HEK293 (cell line): ENCODE measurements at regions not wholly inside any gene's neighbourhood (a gene's known extent, or its start where the extent isn't known, plus 50 kb on each side); places are given as distances from the start of the nearest gene placed in this dataset.

Experiments
- CTCF ChIA-PET: fragments of 350-600 bp; formaldehyde crosslinking; extraction: SDS; loops from one replicate; lab custom pipeline; 2021; ENCODE audit warnings: antibody characterized with exemption; lab: Yijun Ruan, JAX
- POLR2A ChIA-PET: fragments of 300-600 bp; formaldehyde crosslinking; extraction: SDS; loops from one replicate; lab custom pipeline; 2020; ENCODE audit warnings: antibody characterized with exemption, inconsistent platforms; lab: Yijun Ruan, JAX
- H3K27ac ChIP-seq: fragments of 200-500 bp; sonication (Bioruptor generic); 2 replicates; pipeline ENCODE4 v1.5.1; 2014; ENCODE audit warnings: low read depth, low read length, control low read depth, inconsistent platforms; ENCODE audit errors: extremely low read depth
- H3K36me3 ChIP-seq, 2 experiments: fragments of 200-500 bp in 1 of 2; sonication (Bioruptor generic) in 1 of 2; 1 replicate in 1 of 2; 2 replicates in 1 of 2; pipeline ENCODE4 v1.5.1; 2014 to 2017; ENCODE audit warnings: inconsistent platforms in 2 of 2, low read length in 2 of 2; ENCODE audit not compliant: control insufficient read depth in 2 of 2, insufficient read depth in 1 of 2
- H3K4me1 ChIP-seq: fragments of 200-500 bp; sonication (Bioruptor generic); 2 replicates; pipeline ENCODE4 v1.5.1; 2014; ENCODE audit warnings: mild to moderate bottlenecking, low read length, inconsistent platforms; ENCODE audit not compliant: control insufficient read depth, insufficient read depth
- H3K4me3 ChIP-seq: 2 replicates; pipeline ENCODE4 v1.5.1; 2011; ENCODE audit warnings: low read depth, mild to moderate bottlenecking, control low read depth, low read length, moderate library complexity
- H3K9me3 ChIP-seq: fragments of 200-500 bp; sonication (Bioruptor generic); 2 replicates; pipeline ENCODE4 v1.5.1; 2014; ENCODE audit warnings: low read depth, low read length, inconsistent platforms; ENCODE audit not compliant: control insufficient read depth, insufficient read depth
- FEZF1 ChIP-seq: fragments of 450-650 bp; formaldehyde crosslinking; IDR thresholded peaks from 2 replicates; pipeline ENCODE4 v1.5.1; 2016; ENCODE audit warnings: missing biosample characterization, missing genetic modification characterization
- KLF1 ChIP-seq: fragments of 450-650 bp; formaldehyde crosslinking; IDR thresholded peaks from 2 replicates; pipeline ENCODE4 v1.5.1; 2016; ENCODE audit warnings: missing biosample characterization, missing genetic modification characterization
- KLF8 ChIP-seq: fragments of 450-650 bp; formaldehyde crosslinking; IDR thresholded peaks from 2 replicates; pipeline ENCODE4 v1.5.1; 2016; ENCODE audit warnings: missing biosample characterization, missing genetic modification characterization
- PRDM4 ChIP-seq: fragments of 450-650 bp; formaldehyde crosslinking; IDR thresholded peaks from 2 replicates; pipeline ENCODE4 v1.5.1; 2017; ENCODE audit warnings: missing biosample characterization, missing genetic modification characterization
- RBAK ChIP-seq: fragments of 450-650 bp; formaldehyde crosslinking; IDR thresholded peaks from 2 replicates; pipeline ENCODE4 v1.5.1; 2016; ENCODE audit warnings: missing biosample characterization, missing genetic modification characterization
- SALL2 ChIP-seq: fragments of 450-650 bp; formaldehyde crosslinking; IDR thresholded peaks from 2 replicates; pipeline ENCODE4 v1.5.0; 2017; ENCODE audit warnings: missing biosample characterization, mild to moderate bottlenecking, missing genetic modification characterization, borderline replicate concordance
- SETDB1 ChIP-seq: IDR thresholded peaks from one replicate; pipeline ENCODE4 v1.6.1; 2017; ENCODE audit warnings: mild to moderate bottlenecking, low read length, moderate library complexity, mixed read lengths; ENCODE audit not compliant: insufficient read length
- ZBTB17 ChIP-seq: fragments of 450-650 bp; formaldehyde crosslinking; IDR thresholded peaks from 2 replicates; pipeline ENCODE4 v1.5.1; 2016; ENCODE audit warnings: missing biosample characterization, missing genetic modification characterization
- ZBTB49 ChIP-seq: fragments of 450-650 bp; formaldehyde crosslinking; IDR thresholded peaks from 2 replicates; pipeline ENCODE4 v1.5.1; 2016; ENCODE audit warnings: missing biosample characterization, missing genetic modification characterization, low read depth
- ZNF146 ChIP-seq: fragments of 450-650 bp; formaldehyde crosslinking; IDR thresholded peaks from 2 replicates; pipeline ENCODE4 v1.5.1; 2016; ENCODE audit warnings: missing biosample characterization, missing genetic modification characterization
- ZNF148 ChIP-seq: fragments of 450-650 bp; formaldehyde crosslinking; IDR thresholded peaks from 2 replicates; pipeline ENCODE4 v1.5.0; 2017; ENCODE audit warnings: missing biosample characterization, missing genetic modification characterization, borderline replicate concordance
- ZNF214 ChIP-seq: fragments of 450-650 bp; formaldehyde crosslinking; IDR thresholded peaks from 2 replicates; pipeline ENCODE4 v1.5.1; 2017; ENCODE audit warnings: missing biosample characterization, mild to moderate bottlenecking, missing genetic modification characterization, borderline replicate concordance
- ZNF223 ChIP-seq: fragments of 450-650 bp; formaldehyde crosslinking; IDR thresholded peaks from 2 replicates; pipeline ENCODE4 v1.5.1; 2016; ENCODE audit warnings: missing biosample characterization, missing genetic modification characterization
- ZNF266 ChIP-seq: fragments of 450-650 bp; formaldehyde crosslinking; IDR thresholded peaks from 2 replicates; pipeline ENCODE4 v1.5.1; 2016; ENCODE audit warnings: missing biosample characterization, missing genetic modification characterization, low read depth
- ZNF416 ChIP-seq: fragments of 450-650 bp; formaldehyde crosslinking; IDR thresholded peaks from 2 replicates; pipeline ENCODE4 v1.5.1; 2016; ENCODE audit warnings: missing biosample characterization, missing genetic modification characterization
- ZNF510 ChIP-seq: fragments of 450-650 bp; formaldehyde crosslinking; IDR thresholded peaks from 2 replicates; pipeline ENCODE4 v1.5.1; 2018; ENCODE audit warnings: mild to moderate bottlenecking, missing genetic modification characterization, missing biosample characterization; ENCODE audit not compliant: insufficient replicate concordance
- ZNF518A ChIP-seq: fragments of 450-650 bp; formaldehyde crosslinking; conservative IDR thresholded peaks from 2 replicates; pipeline ENCODE4 v1.5.1; 2016; ENCODE audit warnings: low read depth, missing biosample characterization, missing genetic modification characterization
- ZNF624 ChIP-seq: fragments of 450-650 bp; formaldehyde crosslinking; IDR thresholded peaks from 2 replicates; pipeline ENCODE4 v1.5.1; 2017; ENCODE audit warnings: missing biosample characterization, missing genetic modification characterization
- ZNF677 ChIP-seq: fragments of 450-650 bp; IDR thresholded peaks from 2 replicates; pipeline ENCODE4 v1.5.0; 2018; ENCODE audit warnings: missing biosample characterization, mild to moderate bottlenecking, missing genetic modification characterization, moderate library complexity
- ZNF768 ChIP-seq: fragments of 450-650 bp; formaldehyde crosslinking; IDR thresholded peaks from 2 replicates; pipeline ENCODE4 v1.5.1; 2018; ENCODE audit warnings: missing biosample characterization, mild to moderate bottlenecking, missing genetic modification characterization
- ZNF785 ChIP-seq: fragments of 450-650 bp; formaldehyde crosslinking; IDR thresholded peaks from 2 replicates; pipeline ENCODE4 v1.5.1; 2016; ENCODE audit warnings: missing biosample characterization, missing genetic modification characterization
- ZNF792 ChIP-seq: fragments of 450-650 bp; formaldehyde crosslinking; IDR thresholded peaks from 2 replicates; pipeline ENCODE4 v1.5.1; 2016; ENCODE audit warnings: missing biosample characterization, missing genetic modification characterization
- ZSCAN16 ChIP-seq: fragments of 450-650 bp; formaldehyde crosslinking; IDR thresholded peaks from 2 replicates; pipeline ENCODE4 v1.5.1; 2016; ENCODE audit warnings: missing biosample characterization, missing genetic modification characterization
- ZSCAN23 ChIP-seq: fragments of 450-650 bp; formaldehyde crosslinking; IDR thresholded peaks from 2 replicates; pipeline ENCODE4 v1.5.1; 2016; ENCODE audit warnings: missing biosample characterization, missing genetic modification characterization

- no peaks in the 10 kb centered on the region for H3K9me3 ChIP-seq
- H3K4me1 ChIP-seq, result no peaks in the 10 kb centered on the region
- CTCF ChIA-PET, result interaction anchor here (0.6 kb wide), 1 partner anchor 1102 kb away, joined by 3 read pairs; no protein-coding TSS in a partner anchor
- no peak for TF ChIP-seq ZNF768
- TF ChIP-seq KLF1 (tag by site-specific recombination), result no peak
- TF ChIP-seq ZNF792 (tag by site-specific recombination), result no peak
- TF ChIP-seq ZNF146 (tag by site-specific recombination), result no peak
- TF ChIP-seq FEZF1 (tag by site-specific recombination), result no peak
- TF ChIP-seq ZBTB49 (tag by site-specific recombination), result no peak
- no peak overlapping the region for H3K4me3 ChIP-seq
- POLR2A ChIA-PET, result no interaction called here
- no peaks in the 10 kb centered on the region for H3K36me3 ChIP-seq
- no peak overlapping the region for H3K27ac ChIP-seq
Measured at GRCh38 chr14:66038212-66038611, 448.0 kb upstream of the CCDC196 start.

GRCh38 chr14:66038618-66039017, 447.6 kb upstream of the CCDC196 start:
- ChIA-PET POLR2A (no interaction called here), CTCF (no interaction called here)
- Histone ChIP-seq H3K4me1 (no peaks in the 10 kb centered on the region), H3K9me3 (no peaks in the 10 kb centered on the region), H3K27ac (no peak overlapping the region), H3K36me3 (no peaks in the 10 kb centered on the region), H3K4me3 (no peak overlapping the region)
- TF ChIP-seq ZNF416, result no peak
- no peak for TF ChIP-seq ZSCAN23
- TF ChIP-seq SALL2 (tag by site-specific recombination), result no peak
- TF ChIP-seq ZNF148 (tag by site-specific recombination), result no peak
- TF ChIP-seq ZNF624 (tag by site-specific recombination), result no peak
- TF ChIP-seq ZNF266, result no peak
- no peak for TF ChIP-seq PRDM4 (tag by site-specific recombination)
- no peak for TF ChIP-seq ZNF510 (tag by site-specific recombination)
- TF ChIP-seq SETDB1, result no peak
- no peak for TF ChIP-seq ZNF785 (tag by site-specific recombination)
- TF ChIP-seq KLF8 (tag by site-specific recombination), result no peak
- TF ChIP-seq ZNF518A (tag by site-specific recombination), result no peak
- TF ChIP-seq ZSCAN16 (tag by site-specific recombination), result no peak
- TF ChIP-seq RBAK (tag by site-specific recombination), result no peak
- no peak for TF ChIP-seq ZBTB17 (tag by site-specific recombination)
- TF ChIP-seq ZNF677 (tag by site-specific recombination), result no peak
- TF ChIP-seq ZNF223 (tag by site-specific recombination), result no peak
- no peak for TF ChIP-seq ZNF214 (tag by site-specific recombination)
